ENCODE measurements at regions not wholly inside any gene's neighbourhood (a gene's known extent, or its start where the extent isn't known, plus 50 kb on each side); places are given as distances from the start of the nearest gene placed in this dataset.

- Histone ChIP-seq H3K4me1 (ENCODE audit: insufficient read depth, low read length) (no peaks in the 10 kb centered on the region), H3K4me2 (ENCODE audit: low read depth, low read length) (no peak overlapping the region), H4K20me1 (ENCODE audit: insufficient read depth, low read length) (no peaks in the 10 kb centered on the region), H3K27ac (ENCODE audit: extremely low read length, insufficient read depth, low read length) (no peak overlapping the region), H3K79me2 (ENCODE audit: insufficient read depth, low read length) (no peaks in the 10 kb centered on the region), H3K9me3 (ENCODE audit: low read length) (no peaks in the 10 kb centered on the region), H3K27me3 (ENCODE audit: control insufficient read depth in 1 of 2, insufficient read depth in 2 of 2, low read length in 2 of 2) (no peaks in the 10 kb centered on the region), H2AFZ (ENCODE audit: low read length) (no peak overlapping the region), H3K9ac (ENCODE audit: insufficient read depth, low read depth, low read length) (no peak overlapping the region), H3K36me3 (replicated peaks in 1 of 2; ENCODE audit: control insufficient read depth in 1 of 2, insufficient read depth in 2 of 2, low read length in 2 of 2) (no peaks in the 10 kb centered on the region), H3K4me3 (replicated peaks in 1 of 3; ENCODE audit: insufficient read depth in 1 of 3, low read depth in 2 of 3, low read length in 3 of 3) (no peak overlapping the region)
- DNase-seq (ENCODE audit: low spot score) (no peak), FAIRE-seq (no peak), ATAC-seq (no peak)
- WGBS (ENCODE audit: low lambda C conversion rate), result 36% methylated on average over 5 of the region's 5 CpGs
- ChIA-PET CTCF (ENCODE audit: low intra/inter-chr PET ratio, low total read pairs) (no interaction called here), POLR2A (no interaction called here)
- in situ Hi-C loops (cut with HindIII; ENCODE audit: extremely low pct_ligation_motif_present, low pct_unique_long_range_greater_than_20kb), result no loop called here
- intact Hi-C loops (cut with micrococcal nuclease; ENCODE audit: unreplicated experiment), result no loop called here
- BruUV-seq (replicated peaks), result no TSS peak
- TF ChIP-seq ZFP91 (CRISPR knock-in tag; IDR thresholded peaks at IDR 0.05; ENCODE audit: borderline replicate concordance) (no peak), STAG1 (CRISPR knock-in tag; IDR thresholded peaks at IDR 0.05) (no peak), ZSCAN25 (CRISPR knock-in tag; IDR thresholded peaks at IDR 0.05) (no peak), ZNF784 (CRISPR knock-in tag; IDR thresholded peaks at IDR 0.05; ENCODE audit: borderline replicate concordance) (no peak), SRSF1 (optimal IDR thresholded peaks at IDR 0.05; ENCODE audit: low read depth, low read length) (no peak), ZUFSP (CRISPR knock-in tag; IDR thresholded peaks at IDR 0.05; ENCODE audit: borderline replicate concordance) (no peak), BATF2 (CRISPR knock-in tag; IDR thresholded peaks at IDR 0.05) (no peak), FUBP1 (CRISPR knock-in tag; IDR thresholded peaks at IDR 0.05; ENCODE audit: borderline replicate concordance) (no peak), E2F1 (CRISPR knock-in tag; IDR thresholded peaks at IDR 0.05) (no peak), PBX2 (CRISPR knock-in tag; IDR thresholded peaks at IDR 0.05) (no peak), ZNF580 (CRISPR knock-in tag; IDR thresholded peaks at IDR 0.05; ENCODE audit: borderline replicate concordance, low read depth) (no peak), ZNF710 (CRISPR knock-in tag; IDR thresholded peaks at IDR 0.05; ENCODE audit: borderline replicate concordance) (no peak)
These were observed 202.7 kb downstream of the EDEM1 start for GRCh38 chr3:5390221-5390620.
